GM23338 (cell line): ENCODE measurements at regions not wholly inside any gene's neighbourhood (a gene's known extent, or its start where the extent isn't known, plus 50 kb on each side); places are given as distances from the start of the nearest gene placed in this dataset.

ENCODE experiments used
- ATAC-seq: fragments of 200-7000 bp; cut with Tn5 transposase; 3 replicates; pipeline ENCODE4 v1.9.1; 2020
- DNase-seq: peaks from one replicate; pipeline ENCODE4 v3.0.0-alpha.2; 2015; ENCODE audit warnings: low spot score
- H2AFZ ChIP-seq: fragments of 200-600 bp; sonication (generic); 2 replicates; pipeline ENCODE4 v1.8.0; 2016; ENCODE audit warnings: antibody characterized with exemption, mild to moderate bottlenecking, moderate library complexity
- H3F3A ChIP-seq: fragments of 200-600 bp; sonication (generic); replicated peaks from 2 replicates; pipeline ENCODE4 v1.8.0; 2017; ENCODE audit warnings: antibody characterized with exemption, mixed run types, low read depth
- H3K27ac ChIP-seq: fragments of 200-600 bp; sonication (generic); 2 replicates; pipeline ENCODE4 v1.6.1; 2016; ENCODE audit warnings: low read depth
- H3K27me3 ChIP-seq: fragments of 200-600 bp; sonication (generic); 2 replicates; pipeline ENCODE4 v1.8.0; 2016; ENCODE audit warnings: mild to moderate bottlenecking, mixed run types, moderate library complexity; ENCODE audit not compliant: insufficient read depth
- H3K36me3 ChIP-seq: fragments of 200-600 bp; sonication (generic); 2 replicates; pipeline ENCODE4 v1.8.0; 2016; ENCODE audit warnings: mild to moderate bottlenecking; ENCODE audit not compliant: insufficient read depth
- H3K4me1 ChIP-seq: fragments of 200-600 bp; sonication (generic); 2 replicates; pipeline ENCODE4 v1.8.0; 2016; ENCODE audit warnings: mild to moderate bottlenecking, moderate library complexity; ENCODE audit not compliant: insufficient read depth
- H3K4me2 ChIP-seq: fragments of 200-600 bp; sonication (generic); 2 replicates; pipeline ENCODE4 v1.7.1; 2017; ENCODE audit warnings: mixed run types
- H3K4me3 ChIP-seq: fragments of 200-600 bp; sonication (generic); 2 replicates; pipeline ENCODE4 v1.6.1; 2016; ENCODE audit warnings: mixed run types
- H3K79me2 ChIP-seq: fragments of 200-600 bp; sonication (generic); replicated peaks from 2 replicates; pipeline ENCODE4 v1.8.0; 2017; ENCODE audit warnings: mild to moderate bottlenecking; ENCODE audit not compliant: insufficient read depth
- H3K9me2 ChIP-seq: fragments of 200-600 bp; sonication (generic); 2 replicates; pipeline ENCODE4 v1.8.0; 2017; ENCODE audit not compliant: insufficient read depth
- H4K20me1 ChIP-seq: fragments of 200-600 bp; sonication (generic); replicated peaks from 2 replicates; pipeline ENCODE4 v1.8.0; 2017; ENCODE audit warnings: mild to moderate bottlenecking; ENCODE audit not compliant: insufficient read depth
- H3K27ac Mint-ChIP-seq: 2 replicates; pipeline ENCODE4 v1.8.0; 2020; ENCODE audit warnings: inconsistent platforms, mild to moderate bottlenecking, moderate library complexity, mixed read lengths
- H3K27me3 Mint-ChIP-seq: 3 replicates; pipeline ENCODE4 v1.8.0; 2022; ENCODE audit warnings: low read depth, mild to moderate bottlenecking, moderate library complexity, mixed read lengths, inconsistent platforms; ENCODE audit not compliant: insufficient read depth, poor library complexity
- H3K36me3 Mint-ChIP-seq: 3 replicates; pipeline ENCODE4 v1.8.0; 2021; ENCODE audit warnings: low read depth, mild to moderate bottlenecking, inconsistent platforms, moderate library complexity, mixed read lengths
- H3K4me1 Mint-ChIP-seq: 3 replicates; pipeline ENCODE4 v1.8.0; 2020; ENCODE audit warnings: mild to moderate bottlenecking, inconsistent platforms, mixed read lengths
- H3K4me3 Mint-ChIP-seq: 3 replicates; pipeline ENCODE4 v1.8.0; 2021; ENCODE audit warnings: moderate library complexity, mild to moderate bottlenecking, inconsistent platforms, mixed read lengths
- H3K9me3 Mint-ChIP-seq: 3 replicates; pipeline ENCODE4 v1.8.0; 2020; ENCODE audit warnings: moderate library complexity, mild to moderate bottlenecking, inconsistent platforms, mixed read lengths
- CREB1 ChIP-seq: fragments of 250-450 bp; sonication (Bioruptor Pico); IDR thresholded peaks from 2 replicates; pipeline ENCODE4 v1.5.0; 2020; ENCODE audit warnings: low read depth, mild to moderate bottlenecking, moderate library complexity
- EZH2phosphoT487 ChIP-seq: fragments of 200-600 bp; sonication (generic); IDR thresholded peaks from one replicate; pipeline ENCODE4 v1.8.1; 2018; ENCODE audit warnings: antibody characterized with exemption; ENCODE audit not compliant: unreplicated experiment
- JUNB ChIP-seq: IDR thresholded peaks from one replicate; pipeline ENCODE4 v1.6.1; 2016; ENCODE audit warnings: antibody characterized with exemption; ENCODE audit not compliant: unreplicated experiment
- STAT1 ChIP-seq: IDR thresholded peaks from one replicate; pipeline ENCODE4 v1.6.1; 2016; ENCODE audit warnings: antibody characterized with exemption; ENCODE audit not compliant: unreplicated experiment
- ZNF114 ChIP-seq: fragments of 250-450 bp; sonication (Bioruptor Pico); IDR thresholded peaks from 2 replicates; pipeline ENCODE4 v1.5.0; 2020; ENCODE audit warnings: mild to moderate bottlenecking, moderate library complexity
- ZNF331 ChIP-seq: fragments of 250-450 bp; sonication (Bioruptor Pico); IDR thresholded peaks from 2 replicates; pipeline ENCODE4 v1.5.0; 2020; ENCODE audit warnings: low read depth, mild to moderate bottlenecking, moderate library complexity
- TF ChIP-seq, protein P1 (sequence below): fragments of 250-450 bp; sonication (Bioruptor Pico); IDR thresholded peaks from 2 replicates; pipeline ENCODE4 v1.5.0; 2020; ENCODE audit warnings: mild to moderate bottlenecking, moderate library complexity
- TF ChIP-seq, protein P2 (sequence below), 2 experiments: fragments of 200-600 bp in 1 of 2; sonication (generic) in 1 of 2; conservative IDR thresholded peaks; 2 replicates each; pipeline versions ENCODE4 v1.5.1 to v1.6.1; 2016 to 2017; ENCODE audit warnings: antibody characterized with exemption in 2 of 2, low read depth in 2 of 2, mild to moderate bottlenecking in 2 of 2, moderate library complexity in 1 of 2

DNA sequence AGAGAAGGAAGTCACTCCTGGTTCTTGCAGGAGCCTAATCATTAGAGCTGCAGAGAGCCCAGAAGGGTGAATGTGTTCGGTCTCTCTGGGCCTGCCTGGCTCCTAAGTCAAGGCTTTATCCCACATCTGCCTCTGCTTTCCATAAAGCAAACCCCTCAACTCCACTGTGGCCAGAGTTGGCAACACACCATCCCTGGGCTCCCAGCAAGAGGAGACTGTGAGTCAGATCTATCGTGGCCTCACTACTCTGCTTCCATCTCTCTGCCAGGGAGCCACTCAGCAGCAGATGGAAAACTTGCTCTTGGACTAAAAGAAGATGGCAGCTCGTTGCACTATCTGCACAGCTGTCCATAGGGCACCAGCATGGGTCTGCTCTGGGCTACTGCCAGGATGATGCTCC, 348.2 kb downstream of the FBXW7 start:
- Mint-ChIP-seq H3K27me3 (peaks cover 4% of the 10 kb centered on the region), H3K36me3 (no peaks in the 10 kb centered on the region), H3K27ac (no peak overlapping the region), H3K9me3 (no peaks in the 10 kb centered on the region; the same call in 2 of the 3 replicates), H3K4me3 (no peak overlapping the region), H3K4me1 (no peaks in the 10 kb centered on the region)
- no peaks in the 10 kb centered on the region for H3K36me3 ChIP-seq
- no peak for DNase-seq
- no peak for ATAC-seq
- no peaks in the 10 kb centered on the region for H4K20me1 ChIP-seq
- H3K9me2 ChIP-seq = 0 out of 2 replicates have a peak, but pooled peaks cover 6% of the 10 kb centered on the region
- TF ChIP-seq, protein P1, sequence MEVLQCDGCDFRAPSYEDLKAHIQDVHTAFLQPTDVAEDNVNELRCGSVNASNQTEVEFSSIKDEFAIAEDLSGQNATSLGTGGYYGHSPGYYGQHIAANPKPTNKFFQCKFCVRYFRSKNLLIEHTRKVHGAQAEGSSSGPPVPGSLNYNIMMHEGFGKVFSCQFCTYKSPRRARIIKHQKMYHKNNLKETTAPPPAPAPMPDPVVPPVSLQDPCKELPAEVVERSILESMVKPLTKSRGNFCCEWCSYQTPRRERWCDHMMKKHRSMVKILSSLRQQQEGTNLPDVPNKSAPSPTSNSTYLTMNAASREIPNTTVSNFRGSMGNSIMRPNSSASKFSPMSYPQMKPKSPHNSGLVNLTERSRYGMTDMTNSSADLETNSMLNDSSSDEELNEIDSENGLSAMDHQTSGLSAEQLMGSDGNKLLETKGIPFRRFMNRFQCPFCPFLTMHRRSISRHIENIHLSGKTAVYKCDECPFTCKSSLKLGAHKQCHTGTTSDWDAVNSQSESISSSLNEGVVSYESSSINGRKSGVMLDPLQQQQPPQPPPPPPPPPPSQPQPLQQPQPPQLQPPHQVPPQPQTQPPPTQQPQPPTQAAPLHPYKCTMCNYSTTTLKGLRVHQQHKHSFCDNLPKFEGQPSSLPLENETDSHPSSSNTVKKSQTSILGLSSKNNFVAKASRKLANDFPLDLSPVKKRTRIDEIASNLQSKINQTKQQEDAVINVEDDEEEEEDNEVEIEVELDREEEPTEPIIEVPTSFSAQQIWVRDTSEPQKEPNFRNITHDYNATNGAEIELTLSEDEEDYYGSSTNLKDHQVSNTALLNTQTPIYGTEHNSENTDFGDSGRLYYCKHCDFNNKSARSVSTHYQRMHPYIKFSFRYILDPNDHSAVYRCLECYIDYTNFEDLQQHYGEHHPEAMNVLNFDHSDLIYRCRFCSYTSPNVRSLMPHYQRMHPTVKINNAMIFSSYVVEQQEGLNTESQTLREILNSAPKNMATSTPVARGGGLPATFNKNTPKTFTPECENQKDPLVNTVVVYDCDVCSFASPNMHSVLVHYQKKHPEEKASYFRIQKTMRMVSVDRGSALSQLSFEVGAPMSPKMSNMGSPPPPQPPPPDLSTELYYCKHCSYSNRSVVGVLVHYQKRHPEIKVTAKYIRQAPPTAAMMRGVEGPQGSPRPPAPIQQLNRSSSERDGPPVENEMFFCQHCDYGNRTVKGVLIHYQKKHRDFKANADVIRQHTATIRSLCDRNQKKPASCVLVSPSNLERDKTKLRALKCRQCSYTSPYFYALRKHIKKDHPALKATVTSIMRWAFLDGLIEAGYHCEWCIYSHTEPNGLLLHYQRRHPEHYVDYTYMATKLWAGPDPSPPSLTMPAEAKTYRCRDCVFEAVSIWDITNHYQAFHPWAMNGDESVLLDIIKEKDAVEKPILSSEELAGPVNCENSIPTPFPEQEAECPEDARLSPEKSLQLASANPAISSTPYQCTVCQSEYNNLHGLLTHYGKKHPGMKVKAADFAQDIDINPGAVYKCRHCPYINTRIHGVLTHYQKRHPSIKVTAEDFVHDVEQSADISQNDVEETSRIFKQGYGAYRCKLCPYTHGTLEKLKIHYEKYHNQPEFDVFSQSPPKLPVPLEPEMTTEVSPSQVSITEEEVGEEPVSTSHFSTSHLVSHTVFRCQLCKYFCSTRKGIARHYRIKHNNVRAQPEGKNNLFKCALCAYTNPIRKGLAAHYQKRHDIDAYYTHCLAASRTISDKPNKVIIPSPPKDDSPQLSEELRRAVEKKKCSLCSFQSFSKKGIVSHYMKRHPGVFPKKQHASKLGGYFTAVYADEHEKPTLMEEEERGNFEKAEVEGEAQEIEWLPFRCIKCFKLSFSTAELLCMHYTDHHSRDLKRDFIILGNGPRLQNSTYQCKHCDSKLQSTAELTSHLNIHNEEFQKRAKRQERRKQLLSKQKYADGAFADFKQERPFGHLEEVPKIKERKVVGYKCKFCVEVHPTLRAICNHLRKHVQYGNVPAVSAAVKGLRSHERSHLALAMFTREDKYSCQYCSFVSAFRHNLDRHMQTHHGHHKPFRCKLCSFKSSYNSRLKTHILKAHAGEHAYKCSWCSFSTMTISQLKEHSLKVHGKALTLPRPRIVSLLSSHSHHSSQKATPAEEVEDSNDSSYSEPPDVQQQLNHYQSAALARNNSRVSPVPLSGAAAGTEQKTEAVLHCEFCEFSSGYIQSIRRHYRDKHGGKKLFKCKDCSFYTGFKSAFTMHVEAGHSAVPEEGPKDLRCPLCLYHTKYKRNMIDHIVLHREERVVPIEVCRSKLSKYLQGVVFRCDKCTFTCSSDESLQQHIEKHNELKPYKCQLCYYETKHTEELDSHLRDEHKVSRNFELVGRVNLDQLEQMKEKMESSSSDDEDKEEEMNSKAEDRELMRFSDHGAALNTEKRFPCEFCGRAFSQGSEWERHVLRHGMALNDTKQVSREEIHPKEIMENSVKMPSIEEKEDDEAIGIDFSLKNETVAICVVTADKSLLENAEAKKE (CRISPR knock-in tag) = no peak
- TF ChIP-seq STAT1 (no peak), ZNF331 (CRISPR knock-in tag) (no peak), CREB1 (CRISPR knock-in tag) (no peak), ZNF114 (CRISPR knock-in tag) (no peak), JUNB (no peak), EZH2phosphoT487 (no peak)
- TF ChIP-seq, protein P2, sequence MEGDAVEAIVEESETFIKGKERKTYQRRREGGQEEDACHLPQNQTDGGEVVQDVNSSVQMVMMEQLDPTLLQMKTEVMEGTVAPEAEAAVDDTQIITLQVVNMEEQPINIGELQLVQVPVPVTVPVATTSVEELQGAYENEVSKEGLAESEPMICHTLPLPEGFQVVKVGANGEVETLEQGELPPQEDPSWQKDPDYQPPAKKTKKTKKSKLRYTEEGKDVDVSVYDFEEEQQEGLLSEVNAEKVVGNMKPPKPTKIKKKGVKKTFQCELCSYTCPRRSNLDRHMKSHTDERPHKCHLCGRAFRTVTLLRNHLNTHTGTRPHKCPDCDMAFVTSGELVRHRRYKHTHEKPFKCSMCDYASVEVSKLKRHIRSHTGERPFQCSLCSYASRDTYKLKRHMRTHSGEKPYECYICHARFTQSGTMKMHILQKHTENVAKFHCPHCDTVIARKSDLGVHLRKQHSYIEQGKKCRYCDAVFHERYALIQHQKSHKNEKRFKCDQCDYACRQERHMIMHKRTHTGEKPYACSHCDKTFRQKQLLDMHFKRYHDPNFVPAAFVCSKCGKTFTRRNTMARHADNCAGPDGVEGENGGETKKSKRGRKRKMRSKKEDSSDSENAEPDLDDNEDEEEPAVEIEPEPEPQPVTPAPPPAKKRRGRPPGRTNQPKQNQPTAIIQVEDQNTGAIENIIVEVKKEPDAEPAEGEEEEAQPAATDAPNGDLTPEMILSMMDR (conservative IDR thresholded peaks at IDR 0.05; ENCODE audit: low read depth in 2 of 2) = no peak
- H3K79me2 ChIP-seq = no peaks in the 10 kb centered on the region
- no peak overlapping the region for H2AFZ ChIP-seq
- no peak overlapping the region for H3K4me2 ChIP-seq
- no peak overlapping the region for H3K27ac ChIP-seq
- H3F3A ChIP-seq = no peaks in the 10 kb centered on the region
- H3K4me1 ChIP-seq = no peaks in the 10 kb centered on the region
- H3K27me3 ChIP-seq = no peaks in the 10 kb centered on the region
- no peak overlapping the region for H3K4me3 ChIP-seq
